SKM-1 (cell line): ENCODE measurements at regions not wholly inside any gene's neighbourhood (a gene's known extent, or its start where the extent isn't known, plus 50 kb on each side); places are given as distances from the start of the nearest gene placed in this dataset.
"Not testable (repeated sequence)": the region's sequence is repeated elsewhere in the genome, so short reads cannot be mapped to it uniquely, and the experiment has no call there.

Source experiments
- DNase-seq: peaks from one replicate; lab custom pipeline; 2025; ENCODE audit not compliant: unreplicated experiment; lab: John Stamatoyannopoulos, UW

- DNase-seq, result not testable (repeated sequence)
Observed at GRCh38 chr11:67877316-67877715, 126.6 kb downstream of the UNC93B1 start.

DNA sequence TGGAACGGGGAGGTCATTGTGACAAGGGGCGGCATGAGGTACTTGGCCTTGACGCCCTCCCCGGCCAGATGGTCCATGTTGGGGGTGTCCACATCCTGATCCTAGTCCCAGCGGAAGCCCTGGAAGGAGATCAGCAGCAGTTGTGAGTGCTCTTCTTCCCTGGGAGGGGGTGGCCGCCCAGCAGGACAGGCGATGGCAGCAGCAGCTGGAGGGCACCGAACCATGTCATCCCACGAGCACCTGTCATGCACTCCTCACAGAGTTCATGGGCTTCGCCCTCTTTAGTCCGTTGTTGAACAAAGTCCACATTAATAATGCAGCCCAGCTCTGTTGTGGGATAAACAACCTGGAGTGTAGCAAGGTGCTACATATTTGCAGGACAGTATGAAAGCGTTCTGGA lies 130.7 kb downstream of the UNC93B1 start:
- DNase-seq, result not testable (repeated sequence)

DNA sequence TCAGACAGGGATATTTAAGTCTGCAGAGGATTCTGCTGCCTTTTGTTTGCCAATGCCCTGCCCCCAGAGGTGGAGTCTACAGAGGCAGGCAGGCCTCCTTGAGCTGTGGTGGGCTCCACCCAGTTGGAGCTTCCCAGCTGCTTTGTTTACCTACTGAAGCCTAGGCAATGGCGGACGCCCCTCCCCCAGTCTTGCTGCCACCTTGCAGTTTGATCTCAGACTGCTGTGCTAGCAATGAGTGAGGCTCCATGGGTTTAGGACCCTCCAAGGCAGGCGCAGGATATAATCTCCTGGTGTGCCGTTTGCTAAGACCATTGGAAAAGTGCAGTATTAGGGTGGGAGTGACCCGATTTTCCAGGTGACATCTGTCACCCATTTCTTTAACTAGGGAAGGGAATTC lies 132.7 kb downstream of the UNC93B1 start:
- DNase-seq, result not testable (repeated sequence)

- DNase-seq, result not testable (repeated sequence)
Observed at GRCh38 chr11:67862896-67863295, 141.0 kb downstream of the UNC93B1 start.

DNA sequence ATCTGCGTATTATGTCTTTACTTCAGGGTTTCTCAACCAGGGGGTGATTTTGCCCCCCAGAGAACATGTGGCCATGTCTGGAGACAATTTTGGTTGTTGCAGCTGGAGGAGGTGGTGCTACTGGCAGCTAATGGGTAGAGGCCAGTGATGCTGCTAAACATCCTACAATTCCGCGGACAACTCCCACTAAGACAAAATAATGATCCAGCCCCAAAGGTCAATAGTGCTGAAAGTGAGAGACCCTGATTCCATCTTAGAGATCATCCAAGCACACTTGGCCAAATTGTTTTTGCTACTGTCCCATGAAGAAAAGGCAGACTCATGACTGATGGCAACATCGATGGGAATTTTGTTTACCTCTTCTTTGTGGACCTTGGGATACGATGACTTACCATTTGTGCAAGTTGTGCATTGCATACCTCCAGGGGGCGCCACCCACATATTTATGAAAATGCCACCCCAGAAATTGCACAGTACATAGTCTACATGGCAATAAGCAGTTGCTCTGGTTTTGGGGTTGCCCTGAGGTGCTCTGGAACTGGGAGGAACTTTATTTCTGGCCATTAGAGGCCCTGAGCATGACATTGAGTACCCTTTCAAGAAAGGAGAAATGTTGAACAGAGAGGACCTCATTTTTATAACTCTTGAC lies 144.3 kb downstream of the UNC93B1 start:
- not testable (repeated sequence) for DNase-seq

- DNase-seq, result not testable (repeated sequence)
Observed at GRCh38 chr11:67850747-67851146, 153.2 kb downstream of the UNC93B1 start.

GRCh38 chr11:67849766-67850165 lies 154.1 kb downstream of the UNC93B1 start:
- not testable (repeated sequence) for DNase-seq

DNA sequence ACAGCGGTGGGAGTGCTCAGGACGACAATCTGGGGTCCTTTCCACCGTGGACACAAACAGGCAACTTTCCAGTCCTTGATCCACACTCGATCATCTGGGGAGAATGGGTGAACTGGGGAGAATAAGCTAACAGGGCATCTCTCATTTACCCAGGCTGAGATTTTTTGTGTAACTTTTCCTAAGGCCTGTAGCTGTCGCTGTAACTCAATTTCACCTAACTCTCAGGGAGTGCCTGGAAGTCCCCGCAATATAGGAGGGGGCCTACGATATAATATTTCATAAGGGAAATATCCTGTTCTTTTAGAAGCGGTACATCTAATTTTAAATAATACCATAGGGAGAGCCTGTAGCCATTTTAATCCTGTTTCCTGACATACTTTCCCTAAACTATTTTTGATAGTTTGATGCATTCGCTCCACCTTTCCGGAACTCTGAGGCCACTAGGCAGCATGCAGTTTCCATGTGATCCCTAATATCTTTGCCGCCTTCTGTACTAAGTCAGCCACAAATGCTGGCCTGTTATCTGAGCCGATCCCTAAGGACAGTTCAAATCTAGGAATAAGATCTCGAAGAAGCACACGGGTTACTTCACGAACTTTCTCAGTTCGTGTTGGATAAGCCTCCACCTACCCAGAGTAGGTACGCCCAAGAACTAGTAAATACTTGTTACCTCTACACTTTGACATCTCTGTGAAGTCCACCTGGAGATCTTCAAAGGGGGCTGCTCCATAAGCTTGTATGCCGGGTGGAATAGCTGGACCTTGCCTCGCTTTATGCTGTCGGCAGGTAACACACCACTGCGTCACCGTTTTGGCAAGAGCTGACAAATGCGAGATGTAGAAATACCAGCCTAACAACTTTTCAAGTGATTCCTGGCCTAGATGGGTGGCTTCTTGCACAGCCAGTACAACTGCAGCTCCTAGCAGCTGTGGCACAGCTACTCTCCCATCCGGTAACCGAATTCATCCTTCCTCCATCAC lies 155.7 kb downstream of the UNC93B1 start:
- DNase-seq, result not testable (repeated sequence)

- DNase-seq, result not testable (repeated sequence)
Observed at GRCh38 chr11:67846303-67846702, 157.6 kb downstream of the UNC93B1 start.

- not testable (repeated sequence) for DNase-seq
Observed at GRCh38 chr11:67845296-67845695, 158.6 kb downstream of the UNC93B1 start.

DNA sequence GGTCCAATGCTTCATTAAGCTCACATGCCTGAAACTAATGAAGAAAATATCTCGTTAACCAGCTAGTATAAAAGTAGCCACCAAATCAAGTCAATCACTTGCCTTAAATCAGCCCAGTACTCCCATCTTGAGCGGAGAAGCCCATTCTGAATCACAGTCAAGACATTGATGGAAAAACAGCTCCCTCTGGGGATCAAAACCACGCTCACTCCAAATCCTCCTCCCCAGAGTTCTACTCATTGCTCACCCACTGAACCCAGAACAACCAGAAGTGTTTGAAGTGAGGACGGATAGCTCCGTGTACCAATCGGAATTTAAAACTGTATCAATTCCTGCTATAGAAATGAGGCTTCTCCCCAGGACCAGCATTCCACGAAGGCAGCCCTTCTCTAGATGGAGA lies 163.3 kb downstream of the UNC93B1 start:
- DNase-seq, result not testable (repeated sequence)

- not testable (repeated sequence) for DNase-seq
Observed at GRCh38 chr11:67830152-67830551, 155.7 kb upstream of the ALDH3B2 start.

- DNase-seq, result not testable (repeated sequence)
Observed at GRCh38 chr11:67826951-67827296, 152.5 kb upstream of the ALDH3B2 start.

DNA sequence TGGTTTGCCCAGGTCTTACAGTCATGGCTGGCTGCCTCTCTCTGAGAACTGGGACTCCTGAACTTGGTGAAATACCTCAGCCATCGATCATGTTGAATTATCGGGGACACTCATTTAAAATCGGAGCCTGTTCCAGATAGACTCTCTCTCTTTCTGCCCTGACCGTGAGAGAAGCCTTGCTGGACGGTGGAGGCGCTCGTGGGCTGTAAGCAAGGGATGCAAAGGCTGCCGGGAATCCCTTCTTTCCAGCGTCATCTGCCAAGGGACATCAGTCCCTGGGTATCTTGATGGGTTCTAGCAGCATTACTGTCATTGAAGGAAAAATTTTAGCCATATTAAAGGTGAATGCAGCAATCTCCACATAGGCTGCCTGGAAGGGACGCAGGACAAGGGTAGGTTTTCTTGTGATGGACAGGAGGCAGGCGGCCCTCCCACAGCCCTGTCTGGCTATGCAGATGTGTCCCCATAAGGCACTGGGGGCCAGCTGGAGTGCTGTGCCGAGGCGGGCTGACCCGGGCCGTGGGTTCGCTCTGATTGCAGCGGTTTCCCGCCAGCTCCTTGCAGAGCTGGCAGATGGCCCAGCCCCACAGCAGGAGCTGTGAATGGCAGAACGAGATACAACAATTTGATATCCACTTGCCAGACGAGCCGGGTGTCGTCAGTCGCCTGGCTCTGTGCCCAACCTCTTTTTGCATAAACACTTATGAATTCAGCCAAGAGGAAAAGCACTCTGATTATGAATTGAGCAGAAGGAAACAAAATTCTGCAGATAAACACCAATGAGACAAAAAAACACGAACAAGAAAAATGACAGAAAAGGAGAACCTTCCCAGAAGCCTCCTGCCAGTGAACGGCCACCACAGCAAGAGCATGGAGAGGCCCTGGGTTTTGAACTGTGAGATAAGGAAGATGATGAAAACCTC lies 151.9 kb upstream of the ALDH3B2 start:
- DNase-seq, result not testable (repeated sequence)

DNA sequence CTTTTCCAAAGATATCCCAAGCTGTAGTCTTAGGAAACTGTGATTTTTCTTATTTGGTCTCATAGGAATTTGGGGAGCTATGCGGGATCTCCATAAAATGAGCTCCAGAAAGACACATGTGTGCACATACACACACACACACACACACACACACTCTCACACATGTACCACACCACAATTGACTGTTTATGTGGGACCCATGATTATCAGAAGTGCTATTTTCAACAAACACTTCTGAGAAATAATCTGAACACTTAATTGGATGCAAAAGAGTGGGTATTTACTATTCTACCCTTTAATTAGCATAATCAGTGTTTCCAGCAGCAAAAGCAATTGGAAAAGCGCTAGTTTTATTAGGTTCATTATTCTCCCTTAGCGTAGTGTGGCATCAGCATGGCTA lies 150.4 kb upstream of the ALDH3B2 start:
- DNase-seq, result not testable (repeated sequence)

DNA sequence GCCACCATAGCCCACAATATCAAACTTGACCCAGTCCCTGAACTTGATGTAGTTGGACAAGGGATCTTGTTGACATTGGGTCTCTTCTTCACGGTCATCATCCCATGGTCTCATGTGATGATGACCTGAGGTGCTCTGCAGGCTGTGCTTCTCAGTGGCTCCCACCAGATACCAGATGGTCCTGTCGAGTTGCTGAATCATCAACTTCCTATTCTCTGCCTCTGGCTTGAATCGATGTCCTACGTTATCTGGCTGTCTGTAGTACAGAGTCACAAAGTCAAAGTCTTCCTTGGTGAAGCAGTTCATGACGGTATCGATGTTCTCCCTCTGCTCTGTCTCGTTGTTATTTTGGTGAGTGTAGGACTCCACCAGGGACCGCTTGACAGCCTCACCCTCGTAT lies 145.7 kb upstream of the ALDH3B2 start:
- DNase-seq, result no peak

DNA sequence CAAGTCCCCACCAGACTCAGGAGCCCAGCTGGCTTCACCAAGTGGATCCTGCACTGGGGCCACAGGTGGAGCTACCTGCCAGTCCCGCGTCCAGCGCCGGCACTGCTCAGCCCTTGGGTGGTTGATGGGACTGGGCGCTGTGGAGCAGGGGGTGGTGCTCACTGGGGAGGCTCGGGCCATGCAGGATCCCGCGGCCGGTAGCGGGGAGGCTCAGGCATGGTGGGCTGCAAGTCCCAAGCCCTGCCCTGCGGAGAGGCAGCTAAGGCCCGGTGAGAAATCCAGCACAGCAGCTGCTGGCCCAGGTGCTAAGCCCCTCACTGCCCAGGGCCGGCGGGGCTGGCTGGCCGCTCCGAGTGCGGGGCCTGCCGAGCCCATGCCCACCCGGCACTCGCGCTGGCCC lies 143.1 kb upstream of the ALDH3B2 start:
- DNase-seq, result not testable (repeated sequence)

GRCh38 chr11:67809301-67809700 lies 134.9 kb upstream of the ALDH3B2 start:
- DNase-seq, result not testable (repeated sequence)

- DNase-seq, result not testable (repeated sequence)
Observed at GRCh38 chr11:67807896-67808295, 133.5 kb upstream of the ALDH3B2 start.

DNA sequence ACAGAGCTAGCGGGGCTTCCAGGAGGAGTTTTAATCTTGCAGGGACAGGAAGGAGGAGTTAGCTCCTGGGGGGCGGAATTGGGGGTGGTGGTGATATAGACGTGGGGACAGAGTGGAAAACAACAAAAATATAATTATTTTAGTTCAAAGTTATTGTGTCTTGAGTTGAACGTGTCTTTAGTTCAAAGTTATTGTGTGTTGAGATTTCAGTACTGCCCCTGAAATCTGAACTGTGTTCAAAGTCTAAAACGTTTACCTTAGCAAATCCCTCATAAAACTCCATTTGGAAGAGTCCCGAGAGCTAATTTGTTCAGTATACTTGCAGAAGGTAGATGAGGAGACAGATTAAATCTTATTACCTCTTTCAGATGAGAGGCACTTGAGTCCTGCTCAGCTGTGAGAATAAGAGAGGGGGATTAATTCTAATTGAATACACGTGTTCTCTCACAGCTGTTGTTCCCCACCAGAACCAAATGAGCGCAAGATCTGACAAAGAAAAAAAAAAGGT lies 132.4 kb upstream of the ALDH3B2 start:
- not testable (repeated sequence) for DNase-seq

GRCh38 chr11:67806183-67806582 lies 131.8 kb upstream of the ALDH3B2 start:
- DNase-seq, result not testable (repeated sequence)
